ENCODE measurements at regions not wholly inside any gene's neighbourhood (a gene's known extent, or its start where the extent isn't known, plus 50 kb on each side); places are given as distances from the start of the nearest gene placed in this dataset.

- TF ChIP-seq CTCF (IDR thresholded peaks at IDR 0.05; ENCODE audit: low read depth, low read length, poor library complexity, severe bottlenecking): no peak
- no peak for TF ChIP-seq EZH2phosphoT487 (IDR thresholded peaks at IDR 0.05; ENCODE audit: borderline replicate concordance, low read length)
Observed at GRCh38 chr5:23635938-23636337, 128.5 kb downstream of the PRDM9 start.
